Calu3 (cell line): ENCODE measurements at regions not wholly inside any gene's neighbourhood (a gene's known extent, or its start where the extent isn't known, plus 50 kb on each side); places are given as distances from the start of the nearest gene placed in this dataset.

Experiments used
- BruUV-seq: library from RNA; stranded (reverse); fragments of 400-500 nt; replicated peaks from 2 replicates; lab custom pipeline; 2021; lab: Mats Ljungman, UMichigan
- CTCF ChIA-PET: fragments of 300-600 bp; sonication (Branson Sonifier 250); formaldehyde crosslinking; loops from one replicate; lab custom pipeline; 2022; ENCODE audit warnings: antibody characterized with exemption; lab: Charles Lee
- DNase-seq: peaks from one replicate; pipeline ENCODE4 v3.0.0; 2022
- H3K27ac Mint-ChIP-seq: one replicate; pipeline ENCODE4 v1.8.0; 2022; ENCODE audit warnings: mixed read lengths; ENCODE audit not compliant: unreplicated experiment
- H3K27me3 Mint-ChIP-seq: one replicate; pipeline ENCODE4 v1.8.0; 2022; ENCODE audit warnings: mixed read lengths; ENCODE audit not compliant: unreplicated experiment
- H3K36me3 Mint-ChIP-seq: one replicate; pipeline ENCODE4 v1.8.0; 2022; ENCODE audit warnings: mild to moderate bottlenecking, moderate library complexity, mixed read lengths; ENCODE audit not compliant: insufficient read depth, unreplicated experiment
- H3K4me1 Mint-ChIP-seq: one replicate; pipeline ENCODE4 v1.8.0; 2022; ENCODE audit warnings: mild to moderate bottlenecking, low read depth, mixed read lengths; ENCODE audit not compliant: unreplicated experiment
- H3K4me3 Mint-ChIP-seq: one replicate; pipeline ENCODE4 v1.8.0; 2022; ENCODE audit warnings: mild to moderate bottlenecking, low read depth, moderate library complexity, mixed read lengths; ENCODE audit not compliant: unreplicated experiment
- H3K9me3 Mint-ChIP-seq: one replicate; pipeline ENCODE4 v1.8.0; 2022; ENCODE audit warnings: low read depth, mixed read lengths; ENCODE audit not compliant: unreplicated experiment
- CTCF ChIP-seq: fragments of 200-600 bp; IDR thresholded peaks from one replicate; pipeline ENCODE4 v1.8.0; 2022; ENCODE audit warnings: antibody characterized with exemption; ENCODE audit not compliant: unreplicated experiment
- intact Hi-C: fragments of 100-400 bp; cut with micrococcal nuclease; formaldehyde crosslinking; loops from one replicate; pipeline ENCODE4 v1.10.0; 2022; ENCODE audit not compliant: unreplicated experiment

- Mint-ChIP-seq H3K27me3 (no peaks in the 10 kb centered on the region), H3K27ac (no peak overlapping the region), H3K36me3 (no peaks in the 10 kb centered on the region), H3K4me1 (peaks cover 9% of the 10 kb centered on the region), H3K9me3 (no peaks in the 10 kb centered on the region), H3K4me3 (no peak overlapping the region)
- no peak for TF ChIP-seq CTCF
- intact Hi-C loops, result no loop called here
- DNase-seq, result no peak
- CTCF ChIA-PET, result no interaction called here
- BruUV-seq, result no TSS peak
These were observed 72.3 kb downstream of the SLIT2 start for GRCh38 chr4:20323991-20324390.

- CTCF ChIA-PET, result no interaction called here
- no peak for DNase-seq
- no peak overlapping the region for H3K4me3 Mint-ChIP-seq
- H3K36me3 Mint-ChIP-seq, result no peaks in the 10 kb centered on the region
- H3K27ac Mint-ChIP-seq, result no peak overlapping the region
- BruUV-seq, result no TSS peak
- no peaks in the 10 kb centered on the region for H3K27me3 Mint-ChIP-seq
- H3K4me1 Mint-ChIP-seq, result peaks cover 9% of the 10 kb centered on the region
- intact Hi-C loops, result no loop called here
- H3K9me3 Mint-ChIP-seq, result no peaks in the 10 kb centered on the region
- no peak for TF ChIP-seq CTCF
These were observed 74.8 kb downstream of the SLIT2 start for GRCh38 chr4:20326460-20326859.

GRCh38 chr4:20326977-20327376 lies 75.3 kb downstream of the SLIT2 start:
- intact Hi-C loops, result no loop called here
- no peak overlapping the region for H3K4me3 Mint-ChIP-seq
- TF ChIP-seq CTCF, result no peak

GRCh38 chr4:20327808-20328207 lies 76.1 kb downstream of the SLIT2 start:
- CTCF ChIA-PET, result interaction anchor here (0.6 kb wide), 1 partner anchor 333 kb away, joined by 3 read pairs; no protein-coding TSS in a partner anchor
- no peaks in the 10 kb centered on the region for H3K27me3 Mint-ChIP-seq
- BruUV-seq, result no TSS peak
- H3K4me3 Mint-ChIP-seq, result no peak overlapping the region
- no peaks in the 10 kb centered on the region for H3K36me3 Mint-ChIP-seq
- DNase-seq, result no peak
- no peaks in the 10 kb centered on the region for H3K9me3 Mint-ChIP-seq
- no peak for TF ChIP-seq CTCF
- H3K27ac Mint-ChIP-seq, result no peak overlapping the region
- intact Hi-C loops, result no loop called here
- H3K4me1 Mint-ChIP-seq, result peaks cover 9% of the 10 kb centered on the region

More at GRCh38 chr4:20326977-20327376, 75.3 kb downstream of the SLIT2 start:
- CTCF ChIA-PET, result no interaction called here
- no peak for DNase-seq
- H3K27ac Mint-ChIP-seq, result no peak overlapping the region
- BruUV-seq, result no TSS peak
- H3K27me3 Mint-ChIP-seq, result no peaks in the 10 kb centered on the region
- peaks cover 9% of the 10 kb centered on the region for H3K4me1 Mint-ChIP-seq
- no peaks in the 10 kb centered on the region for H3K9me3 Mint-ChIP-seq
- H3K36me3 Mint-ChIP-seq, result no peaks in the 10 kb centered on the region
